RWPE2 (cell line): ENCODE measurements at regions not wholly inside any gene's neighbourhood (a gene's known extent, or its start where the extent isn't known, plus 50 kb on each side); places are given as distances from the start of the nearest gene placed in this dataset.

Experiments used
- ATAC-seq: fragments of 200-7000 bp; cut with Tn5 transposase; 3 replicates; pipeline ENCODE4 v1.9.1; 2021; ENCODE audit warnings: low read depth
- DNase-seq: peaks from one replicate; pipeline ENCODE4 v3.0.0-alpha.2; 2020; ENCODE audit warnings: low spot score
- H3K27ac ChIP-seq: fragments of 450-650 bp; 2 replicates; pipeline ENCODE4 v1.5.1; 2017; ENCODE audit warnings: mild to moderate bottlenecking; ENCODE audit not compliant: poor library complexity, severe bottlenecking
- H3K27me3 ChIP-seq: fragments of 250-450 bp; sonication (Bioruptor Pico); 2 replicates; pipeline ENCODE4 v1.5.1; 2021; ENCODE audit warnings: mild to moderate bottlenecking, moderate library complexity; ENCODE audit not compliant: insufficient read depth, poor library complexity, severe bottlenecking
- H3K36me3 ChIP-seq: fragments of 250-450 bp; sonication (Bioruptor Pico); 2 replicates; pipeline ENCODE4 v1.5.1; 2020; ENCODE audit warnings: low read depth, mild to moderate bottlenecking, moderate library complexity
- H3K4me1 ChIP-seq: fragments of 250-450 bp; sonication (Bioruptor Pico); 2 replicates; pipeline ENCODE4 v1.5.1; 2021; ENCODE audit warnings: mild to moderate bottlenecking, moderate library complexity; ENCODE audit not compliant: insufficient read depth, poor library complexity, severe bottlenecking
- H3K4me3 ChIP-seq: fragments of 250-450 bp; sonication (Bioruptor Pico); 2 replicates; pipeline ENCODE4 v1.5.1; 2021; ENCODE audit warnings: mild to moderate bottlenecking, moderate library complexity; ENCODE audit not compliant: severe bottlenecking
- H3K9me3 ChIP-seq: fragments of 250-450 bp; sonication (Bioruptor Pico); 2 replicates; pipeline ENCODE4 v1.5.1; 2021; ENCODE audit warnings: mild to moderate bottlenecking, moderate library complexity; ENCODE audit not compliant: severe bottlenecking
- TF ChIP-seq, protein P1 (sequence below): fragments of 450-650 bp; IDR thresholded peaks from one replicate; pipeline ENCODE4 v1.5.1; 2017; ENCODE audit warnings: mild to moderate bottlenecking, moderate library complexity; ENCODE audit not compliant: poor library complexity, severe bottlenecking

DNA sequence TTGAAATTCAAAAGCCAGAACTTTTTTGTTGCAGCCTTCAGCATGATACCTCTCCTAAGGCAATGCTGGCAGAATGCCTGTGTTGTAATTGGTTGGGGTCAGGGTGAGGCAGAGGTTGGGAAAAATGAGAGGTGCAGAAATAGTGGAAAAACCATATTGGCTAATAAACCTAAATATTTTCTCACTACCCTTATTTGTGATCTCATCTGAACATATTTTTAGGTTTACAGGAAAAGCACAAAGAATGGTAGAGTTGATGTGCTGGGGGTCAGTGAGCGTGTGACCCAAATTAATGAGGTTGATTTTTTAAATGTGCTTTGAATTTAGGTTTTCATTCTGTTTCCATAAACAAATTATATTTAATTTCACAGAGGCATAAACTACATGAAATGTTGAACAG lies 437.3 kb downstream of the HDGFL1 start:
- Histone ChIP-seq H3K4me1 (no peaks in the 10 kb centered on the region), H3K9me3 (no peaks in the 10 kb centered on the region), H3K27ac (no peak overlapping the region), H3K36me3 (no peaks in the 10 kb centered on the region), H3K27me3 (no peaks in the 10 kb centered on the region), H3K4me3 (no peak overlapping the region)
- TF ChIP-seq, protein P1, sequence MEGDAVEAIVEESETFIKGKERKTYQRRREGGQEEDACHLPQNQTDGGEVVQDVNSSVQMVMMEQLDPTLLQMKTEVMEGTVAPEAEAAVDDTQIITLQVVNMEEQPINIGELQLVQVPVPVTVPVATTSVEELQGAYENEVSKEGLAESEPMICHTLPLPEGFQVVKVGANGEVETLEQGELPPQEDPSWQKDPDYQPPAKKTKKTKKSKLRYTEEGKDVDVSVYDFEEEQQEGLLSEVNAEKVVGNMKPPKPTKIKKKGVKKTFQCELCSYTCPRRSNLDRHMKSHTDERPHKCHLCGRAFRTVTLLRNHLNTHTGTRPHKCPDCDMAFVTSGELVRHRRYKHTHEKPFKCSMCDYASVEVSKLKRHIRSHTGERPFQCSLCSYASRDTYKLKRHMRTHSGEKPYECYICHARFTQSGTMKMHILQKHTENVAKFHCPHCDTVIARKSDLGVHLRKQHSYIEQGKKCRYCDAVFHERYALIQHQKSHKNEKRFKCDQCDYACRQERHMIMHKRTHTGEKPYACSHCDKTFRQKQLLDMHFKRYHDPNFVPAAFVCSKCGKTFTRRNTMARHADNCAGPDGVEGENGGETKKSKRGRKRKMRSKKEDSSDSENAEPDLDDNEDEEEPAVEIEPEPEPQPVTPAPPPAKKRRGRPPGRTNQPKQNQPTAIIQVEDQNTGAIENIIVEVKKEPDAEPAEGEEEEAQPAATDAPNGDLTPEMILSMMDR, result no peak
- DNase-seq, result no peak
- ATAC-seq, result no peak

DNA sequence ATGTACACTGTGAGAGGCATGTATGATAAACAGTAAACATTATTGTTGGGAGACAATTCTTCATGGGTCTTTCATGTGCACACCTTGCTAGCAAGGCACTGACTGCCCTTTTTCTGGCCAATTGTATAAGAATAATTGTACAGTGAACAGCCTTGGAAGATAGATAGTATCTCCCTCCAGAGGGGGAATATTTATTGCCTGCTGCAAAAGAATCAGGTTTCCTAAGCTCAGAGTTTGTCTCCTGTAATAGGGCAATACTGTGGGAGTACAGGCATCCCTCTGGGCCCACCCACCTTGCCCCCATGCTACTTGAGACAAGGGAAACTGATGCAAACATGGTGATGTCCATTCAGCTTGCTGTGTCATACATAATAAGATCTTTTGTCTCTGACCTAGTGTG lies 442.2 kb downstream of the HDGFL1 start:
- H3K27me3 ChIP-seq, result no peaks in the 10 kb centered on the region
- no peaks in the 10 kb centered on the region for H3K36me3 ChIP-seq
- H3K9me3 ChIP-seq, result no peaks in the 10 kb centered on the region
- no peak overlapping the region for H3K4me3 ChIP-seq
- no peak for ATAC-seq
- H3K4me1 ChIP-seq, result no peaks in the 10 kb centered on the region
- DNase-seq, result no peak
- no peak overlapping the region for H3K27ac ChIP-seq
- TF ChIP-seq, protein P1, result no peak

DNA sequence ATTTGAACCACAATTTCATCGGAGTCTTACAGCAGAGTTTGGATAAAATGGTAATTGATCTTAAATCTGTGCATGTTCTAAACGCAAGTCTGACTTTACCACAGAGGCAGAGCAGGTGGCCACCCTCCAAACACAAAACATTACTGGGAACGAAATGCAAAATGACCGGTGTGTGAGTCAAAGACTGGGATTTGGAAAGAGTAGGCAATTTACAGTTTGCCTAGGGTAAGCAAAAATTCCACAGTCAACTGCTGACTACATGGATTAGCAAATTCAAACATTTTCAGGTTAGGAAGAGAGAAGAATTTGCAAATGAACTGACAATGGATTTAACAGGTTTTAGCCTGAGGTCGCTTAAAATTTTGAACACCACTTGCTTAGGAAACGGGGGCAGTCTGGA lies 444.4 kb downstream of the HDGFL1 start:
- H3K4me1 ChIP-seq, result no peaks in the 10 kb centered on the region
- no peak for DNase-seq
- TF ChIP-seq, protein P1, result no peak
- H3K36me3 ChIP-seq, result no peaks in the 10 kb centered on the region
- no peaks in the 10 kb centered on the region for H3K9me3 ChIP-seq
- H3K27me3 ChIP-seq, result no peaks in the 10 kb centered on the region
- no peak overlapping the region for H3K4me3 ChIP-seq
- H3K27ac ChIP-seq, result no peak overlapping the region
- no peak; the same call in 2 of the 3 replicates for ATAC-seq

DNA sequence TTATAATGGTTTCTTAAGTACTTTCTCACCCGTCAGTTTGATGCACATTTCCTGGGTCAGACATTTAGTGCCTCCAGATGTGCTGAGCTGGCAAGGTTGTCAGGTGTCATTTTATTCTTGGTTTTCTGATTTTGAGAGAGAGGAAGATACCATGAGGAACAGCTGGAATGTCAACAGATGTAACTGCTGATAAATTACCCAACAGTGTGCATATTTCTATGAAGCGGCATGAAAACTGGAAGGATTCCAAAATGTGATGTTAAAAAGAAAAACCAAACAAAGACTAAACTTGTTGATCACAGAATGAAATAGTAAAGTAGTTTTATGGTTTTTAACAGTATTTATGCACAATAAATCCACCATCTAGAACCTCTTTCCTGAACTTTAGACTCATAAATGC lies 447.3 kb downstream of the HDGFL1 start:
- Histone ChIP-seq H3K4me1 (no peaks in the 10 kb centered on the region), H3K27ac (no peak overlapping the region), H3K27me3 (no peaks in the 10 kb centered on the region), H3K9me3 (no peaks in the 10 kb centered on the region), H3K4me3 (no peak overlapping the region), H3K36me3 (no peaks in the 10 kb centered on the region)
- DNase-seq (no peak), ATAC-seq (no peak)
- TF ChIP-seq, protein P1, result no peak

DNA sequence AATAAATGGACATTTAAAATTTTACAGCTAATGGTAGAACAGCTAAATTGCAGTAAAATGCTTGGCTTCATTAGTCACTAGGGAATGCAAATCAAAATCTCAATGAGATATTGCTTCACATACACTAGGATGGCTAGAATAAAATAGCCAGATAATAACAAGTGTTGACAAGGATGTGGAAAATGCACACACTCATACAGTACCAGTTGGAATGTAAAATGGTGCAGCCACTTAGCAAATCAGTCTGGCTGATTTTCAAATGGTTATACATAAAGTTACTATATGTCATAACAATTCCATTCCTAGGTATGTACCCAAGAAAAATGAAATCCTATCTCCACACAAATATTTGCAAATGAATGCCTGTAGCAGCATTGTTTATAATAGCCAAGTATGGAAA lies 452.1 kb downstream of the HDGFL1 start:
- no peaks in the 10 kb centered on the region for H3K36me3 ChIP-seq
- no peak for ATAC-seq
- TF ChIP-seq, protein P1, result no peak

More for the DNA sequence above, 452.1 kb downstream of the HDGFL1 start:
- H3K4me3 ChIP-seq, result no peak overlapping the region
- no peak overlapping the region for H3K27ac ChIP-seq
- H3K4me1 ChIP-seq, result no peaks in the 10 kb centered on the region
- no peaks in the 10 kb centered on the region for H3K27me3 ChIP-seq
- DNase-seq, result no peak
- H3K9me3 ChIP-seq, result no peaks in the 10 kb centered on the region
